DOHH2 (cell line): ENCODE measurements at regions not wholly inside any gene's neighbourhood (a gene's known extent, or its start where the extent isn't known, plus 50 kb on each side); places are given as distances from the start of the nearest gene placed in this dataset.

Experiments used
- H3F3A ChIP-seq: fragments of 200-600 bp; sonication (generic), shearing (Covaris generic); 2 replicates; pipeline ENCODE4 v1.6.0; 2016; ENCODE audit warnings: antibody characterized with exemption, mild to moderate bottlenecking; ENCODE audit not compliant: control insufficient read depth, insufficient read depth
- H3K27ac ChIP-seq: fragments of 200-600 bp; sonication (generic); 2 replicates; pipeline ENCODE4 v1.5.1; 2014; ENCODE audit warnings: low read depth, mild to moderate bottlenecking, low read length, moderate library complexity
- H3K27me3 ChIP-seq: fragments of 200-600 bp; sonication (generic); 2 replicates; pipeline ENCODE4 v1.6.1; 2014; ENCODE audit warnings: mild to moderate bottlenecking, low read length, mixed read lengths; ENCODE audit not compliant: control insufficient read depth
- H3K36me3 ChIP-seq: fragments of 200-600 bp; sonication (generic); 2 replicates; pipeline ENCODE4 v1.6.1; 2014; ENCODE audit warnings: mild to moderate bottlenecking, low read length, moderate library complexity, mixed read lengths; ENCODE audit not compliant: control insufficient read depth
- H3K4me1 ChIP-seq: fragments of 200-600 bp; sonication (generic); 2 replicates; pipeline ENCODE4 v1.6.1; 2014; ENCODE audit warnings: mild to moderate bottlenecking, low read length, mixed read lengths; ENCODE audit not compliant: control insufficient read depth
- H3K4me2 ChIP-seq: fragments of 200-600 bp; sonication (generic); 2 replicates; pipeline ENCODE4 v1.6.0; 2014; ENCODE audit warnings: mild to moderate bottlenecking, low read length, moderate library complexity
- H3K4me3 ChIP-seq: fragments of 200-600 bp; sonication (generic); 2 replicates; pipeline ENCODE4 v1.5.1; 2014; ENCODE audit warnings: mild to moderate bottlenecking, low read length, mixed read lengths
- H3K79me2 ChIP-seq: fragments of 200-600 bp; sonication (generic); 2 replicates; pipeline ENCODE4 v1.6.1; 2014; ENCODE audit warnings: mild to moderate bottlenecking, low read length, mixed read lengths; ENCODE audit not compliant: control insufficient read depth
- H3K9me2 ChIP-seq: fragments of 200-600 bp; sonication (generic); replicated peaks from 2 replicates; pipeline ENCODE4 v1.6.1; 2014; ENCODE audit warnings: mild to moderate bottlenecking, low read length, mixed read lengths; ENCODE audit not compliant: control insufficient read depth
- H3K9me3 ChIP-seq: fragments of 200-600 bp; sonication (generic); 2 replicates; pipeline ENCODE4 v1.6.1; 2014; ENCODE audit warnings: antibody characterized with exemption, low read length, mixed read lengths; ENCODE audit not compliant: control insufficient read depth, insufficient read depth
- H4K20me1 ChIP-seq: fragments of 200-600 bp; sonication (generic); 2 replicates; pipeline ENCODE4 v1.6.0; 2014; ENCODE audit warnings: low read depth, mild to moderate bottlenecking, antibody characterized with exemption, low read length, moderate library complexity; ENCODE audit not compliant: control insufficient read depth, insufficient read depth
- EZH2phosphoT487 ChIP-seq: fragments of 200-600 bp; sonication (generic); IDR thresholded peaks from 2 replicates; pipeline ENCODE4 v1.6.1; 2017; ENCODE audit warnings: borderline replicate concordance, mild to moderate bottlenecking, antibody characterized with exemption, low read length, moderate library complexity, mixed read lengths
- TF ChIP-seq, protein P1 (sequence below): fragments of 200-600 bp; sonication (generic); IDR thresholded peaks from one replicate; pipeline ENCODE4 v1.5.1; 2014; ENCODE audit warnings: antibody characterized with exemption, mild to moderate bottlenecking, low read depth, low read length; ENCODE audit not compliant: poor library complexity, severe bottlenecking

GRCh38 chr4:130197946-130198345 lies 1102.0 kb downstream of the C4orf33 start:
- Histone ChIP-seq H3K79me2 (no peaks in the 10 kb centered on the region), H3K36me3 (no peaks in the 10 kb centered on the region), H4K20me1 (no peaks in the 10 kb centered on the region), H3K27me3 (no peaks in the 10 kb centered on the region), H3K4me2 (no peak overlapping the region), H3K27ac (no peak overlapping the region), H3K9me3 (no peaks in the 10 kb centered on the region; the same call in 1 of the 2 replicates), H3F3A (no peaks in the 10 kb centered on the region), H3K9me2 (no peaks in the 10 kb centered on the region), H3K4me3 (no peak overlapping the region), H3K4me1 (no peaks in the 10 kb centered on the region)
- no peak for TF ChIP-seq EZH2phosphoT487
- TF ChIP-seq, protein P1, sequence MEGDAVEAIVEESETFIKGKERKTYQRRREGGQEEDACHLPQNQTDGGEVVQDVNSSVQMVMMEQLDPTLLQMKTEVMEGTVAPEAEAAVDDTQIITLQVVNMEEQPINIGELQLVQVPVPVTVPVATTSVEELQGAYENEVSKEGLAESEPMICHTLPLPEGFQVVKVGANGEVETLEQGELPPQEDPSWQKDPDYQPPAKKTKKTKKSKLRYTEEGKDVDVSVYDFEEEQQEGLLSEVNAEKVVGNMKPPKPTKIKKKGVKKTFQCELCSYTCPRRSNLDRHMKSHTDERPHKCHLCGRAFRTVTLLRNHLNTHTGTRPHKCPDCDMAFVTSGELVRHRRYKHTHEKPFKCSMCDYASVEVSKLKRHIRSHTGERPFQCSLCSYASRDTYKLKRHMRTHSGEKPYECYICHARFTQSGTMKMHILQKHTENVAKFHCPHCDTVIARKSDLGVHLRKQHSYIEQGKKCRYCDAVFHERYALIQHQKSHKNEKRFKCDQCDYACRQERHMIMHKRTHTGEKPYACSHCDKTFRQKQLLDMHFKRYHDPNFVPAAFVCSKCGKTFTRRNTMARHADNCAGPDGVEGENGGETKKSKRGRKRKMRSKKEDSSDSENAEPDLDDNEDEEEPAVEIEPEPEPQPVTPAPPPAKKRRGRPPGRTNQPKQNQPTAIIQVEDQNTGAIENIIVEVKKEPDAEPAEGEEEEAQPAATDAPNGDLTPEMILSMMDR = no peak

DNA sequence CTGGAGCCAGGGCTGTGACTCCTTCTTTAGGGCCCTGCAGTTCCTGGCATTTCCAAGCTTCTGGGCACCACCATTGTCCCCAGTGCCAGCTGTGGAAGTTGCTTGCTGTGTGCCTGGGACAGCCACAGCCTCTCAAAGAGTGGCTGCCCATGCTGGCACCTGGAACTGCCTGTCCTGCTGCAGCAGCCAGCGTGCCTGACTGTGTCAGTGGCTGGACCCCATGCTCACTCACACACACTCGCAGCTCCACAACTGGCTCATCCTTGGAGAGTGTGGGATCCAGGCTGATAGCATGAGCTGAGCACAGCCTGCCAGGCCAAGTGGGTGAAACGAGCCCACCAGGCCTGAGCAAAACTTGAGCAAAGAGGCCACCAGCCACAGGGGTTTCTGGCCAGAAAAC lies 1107.6 kb downstream of the C4orf33 start:
- Histone ChIP-seq H3K36me3 (no peaks in the 10 kb centered on the region), H3K27me3 (no peaks in the 10 kb centered on the region), H4K20me1 (no peaks in the 10 kb centered on the region), H3K79me2 (no peaks in the 10 kb centered on the region), H3K4me2 (no peak overlapping the region), H3K27ac (no peak overlapping the region), H3K4me1 (no peaks in the 10 kb centered on the region), H3K9me3 (peaks cover 3% of the 10 kb centered on the region; the same call in 1 of the 2 replicates), H3K4me3 (no peak overlapping the region), H3K9me2 (no peaks in the 10 kb centered on the region), H3F3A (no peaks in the 10 kb centered on the region)
- TF ChIP-seq, protein P1 = no peak
- TF ChIP-seq EZH2phosphoT487 = no peak

GRCh38 chr4:130210864-130211263 lies 1114.9 kb downstream of the C4orf33 start:
- no peaks in the 10 kb centered on the region for H3K9me3 ChIP-seq
- no peaks in the 10 kb centered on the region for H3K27me3 ChIP-seq
- H3K36me3 ChIP-seq = no peaks in the 10 kb centered on the region
- no peaks in the 10 kb centered on the region for H4K20me1 ChIP-seq
- no peaks in the 10 kb centered on the region for H3K9me2 ChIP-seq
- no peak overlapping the region for H3K4me2 ChIP-seq
- no peak overlapping the region for H3K27ac ChIP-seq
- no peaks in the 10 kb centered on the region for H3K79me2 ChIP-seq
- no peaks in the 10 kb centered on the region for H3K4me1 ChIP-seq
- no peak for TF ChIP-seq EZH2phosphoT487
- TF ChIP-seq, protein P1 = no peak
- H3F3A ChIP-seq = no peaks in the 10 kb centered on the region
- H3K4me3 ChIP-seq = no peak overlapping the region

- TF ChIP-seq, protein P1 = no peak
- TF ChIP-seq EZH2phosphoT487 = no peak
- H3K9me3 ChIP-seq = no peaks in the 10 kb centered on the region
- no peak overlapping the region for H3K4me3 ChIP-seq
- H3K27me3 ChIP-seq = no peaks in the 10 kb centered on the region
- no peaks in the 10 kb centered on the region for H3K9me2 ChIP-seq
- no peaks in the 10 kb centered on the region for H4K20me1 ChIP-seq
- H3K79me2 ChIP-seq = no peaks in the 10 kb centered on the region
- no peaks in the 10 kb centered on the region for H3K4me1 ChIP-seq
- no peaks in the 10 kb centered on the region for H3F3A ChIP-seq
- H3K36me3 ChIP-seq = no peaks in the 10 kb centered on the region
- no peak overlapping the region for H3K27ac ChIP-seq
- H3K4me2 ChIP-seq = no peak overlapping the region
These were observed 1118.3 kb downstream of the C4orf33 start for GRCh38 chr4:130214268-130214667.
